ENCODE measurements at regions not wholly inside any gene's neighbourhood (a gene's known extent, or its start where the extent isn't known, plus 50 kb on each side); places are given as distances from the start of the nearest gene placed in this dataset.

GRCh38 chr6:74587386-74587785, 618.5 kb downstream of the COL12A1 start:
- POLR2A ChIA-PET (ENCODE audit: unreplicated experiment), result no interaction called here
- no peaks in the 10 kb centered on the region for H3K9me2 ChIP-seq (replicated peaks; ENCODE audit: low read length)
- intact Hi-C loops (cut with micrococcal nuclease), result no loop called here

DNA sequence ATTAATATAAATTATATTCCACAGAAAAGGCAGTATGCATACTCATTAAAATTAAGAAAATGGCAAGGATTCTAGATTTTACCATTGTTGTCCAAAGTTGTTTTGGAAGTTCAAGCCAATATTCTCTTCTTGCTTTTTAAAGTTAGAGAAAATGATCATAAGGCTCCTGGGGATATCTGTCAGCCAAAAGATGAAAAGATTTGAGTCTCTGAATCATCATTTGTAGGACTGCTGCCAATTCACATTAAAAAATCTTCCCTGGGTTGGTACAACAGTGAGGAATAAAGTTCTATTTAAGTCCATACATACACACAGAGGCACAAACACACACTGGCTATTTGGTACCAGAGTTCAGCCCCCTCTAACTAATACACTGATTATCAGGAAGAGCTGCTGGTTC, 620.1 kb downstream of the COL12A1 start:
- Histone ChIP-seq H2AFZ (ENCODE audit: low read length) (no peak overlapping the region), H3K4me3 (ENCODE audit: low read length) (no peak overlapping the region), H4K20me1 (ENCODE audit: low read length) (no peaks in the 10 kb centered on the region), H3F3A (ENCODE audit: low read length, unreplicated experiment) (no peaks in the 10 kb centered on the region), H3K36me3 (ENCODE audit: low read depth, low read length) (no peaks in the 10 kb centered on the region), H3K4me1 (ENCODE audit: insufficient read depth, low read length) (no peaks in the 10 kb centered on the region), H3K79me2 (ENCODE audit: low read length) (no peaks in the 10 kb centered on the region), H3K9me3 (ENCODE audit: low read length) (no peaks in the 10 kb centered on the region), H3K9me2 (replicated peaks; ENCODE audit: low read length) (no peaks in the 10 kb centered on the region), H3K27ac (ENCODE audit: low read length) (no peak overlapping the region), H3K4me2 (ENCODE audit: low read length) (no peak overlapping the region), H3K27me3 (ENCODE audit: low read length) (no peaks in the 10 kb centered on the region), H3K9ac (ENCODE audit: low read length) (no peak overlapping the region)
- ChIA-PET POLR2A (ENCODE audit: unreplicated experiment) (interaction anchor here (0.6 kb wide), 1 partner anchor 197 kb away, joined by 3 read pairs; no protein-coding TSS in a partner anchor), CTCF (no interaction called here)
- DNase-seq (peak; percentile 62), ATAC-seq (no peak)
- no TSS peak for BruUV-seq (replicated peaks)
- intact Hi-C loops (cut with micrococcal nuclease), result no loop called here
- TF ChIP-seq EZH2phosphoT487 (IDR thresholded peaks at IDR 0.05; ENCODE audit: borderline replicate concordance, low read length) (no peak), CTCF (conservative IDR thresholded peaks at IDR 0.05; ENCODE audit: low read depth, low read length) (no peak), EZH2 (IDR thresholded peaks at IDR 0.05; ENCODE audit: low read length, unreplicated experiment) (no peak)

More at GRCh38 chr6:74587386-74587785, 618.5 kb downstream of the COL12A1 start:
- H3K9me3 ChIP-seq (ENCODE audit: low read length), result no peaks in the 10 kb centered on the region
- H3K9ac ChIP-seq (ENCODE audit: low read length), result no peak overlapping the region
- H2AFZ ChIP-seq (ENCODE audit: low read length), result no peak overlapping the region
- no peak overlapping the region for H3K4me3 ChIP-seq (ENCODE audit: low read length)
- ATAC-seq, result no peak
- DNase-seq, result no peak
- no peaks in the 10 kb centered on the region for H3K36me3 ChIP-seq (ENCODE audit: low read depth, low read length)
- H3K27ac ChIP-seq (ENCODE audit: low read length), result no peak overlapping the region
- BruUV-seq (replicated peaks), result no TSS peak
- no peaks in the 10 kb centered on the region for H3F3A ChIP-seq (ENCODE audit: low read length, unreplicated experiment)
- H3K4me2 ChIP-seq (ENCODE audit: low read length), result no peak overlapping the region
- CTCF ChIA-PET, result no interaction called here
- TF ChIP-seq EZH2phosphoT487 (IDR thresholded peaks at IDR 0.05; ENCODE audit: borderline replicate concordance, low read length), result no peak
- no peak for TF ChIP-seq CTCF (conservative IDR thresholded peaks at IDR 0.05; ENCODE audit: low read depth, low read length)
- no peak for TF ChIP-seq EZH2 (IDR thresholded peaks at IDR 0.05; ENCODE audit: low read length, unreplicated experiment)
- no peaks in the 10 kb centered on the region for H4K20me1 ChIP-seq (ENCODE audit: low read length)
- no peaks in the 10 kb centered on the region for H3K27me3 ChIP-seq (ENCODE audit: low read length)
- no peaks in the 10 kb centered on the region for H3K4me1 ChIP-seq (ENCODE audit: insufficient read depth, low read length)
- no peaks in the 10 kb centered on the region for H3K79me2 ChIP-seq (ENCODE audit: low read length)

GRCh38 chr6:74581681-74582080, 624.2 kb downstream of the COL12A1 start:
- H3K79me2 ChIP-seq (ENCODE audit: low read length), result no peaks in the 10 kb centered on the region
- no peaks in the 10 kb centered on the region for H3F3A ChIP-seq (ENCODE audit: low read length, unreplicated experiment)
- no peak overlapping the region for H3K4me2 ChIP-seq (ENCODE audit: low read length)
- BruUV-seq (replicated peaks), result no TSS peak
- CTCF ChIA-PET, result no interaction called here
- H3K4me1 ChIP-seq (ENCODE audit: insufficient read depth, low read length), result no peaks in the 10 kb centered on the region
- H3K36me3 ChIP-seq (ENCODE audit: low read depth, low read length), result no peaks in the 10 kb centered on the region
- H3K4me3 ChIP-seq (ENCODE audit: low read length), result no peak overlapping the region
- no peak overlapping the region for H3K9ac ChIP-seq (ENCODE audit: low read length)
- no peak overlapping the region for H3K27ac ChIP-seq (ENCODE audit: low read length)
- TF ChIP-seq CTCF (conservative IDR thresholded peaks at IDR 0.05; ENCODE audit: low read depth, low read length) (no peak), EZH2 (IDR thresholded peaks at IDR 0.05; ENCODE audit: low read length, unreplicated experiment) (no peak), EZH2phosphoT487 (IDR thresholded peaks at IDR 0.05; ENCODE audit: borderline replicate concordance, low read length) (no peak)
- H3K27me3 ChIP-seq (ENCODE audit: low read length), result no peaks in the 10 kb centered on the region
- DNase-seq, result no peak
- no peaks in the 10 kb centered on the region for H3K9me2 ChIP-seq (replicated peaks; ENCODE audit: low read length)
- POLR2A ChIA-PET (ENCODE audit: unreplicated experiment), result no interaction called here
- no peaks in the 10 kb centered on the region for H4K20me1 ChIP-seq (ENCODE audit: low read length)
- ATAC-seq, result no peak
- no peaks in the 10 kb centered on the region for H3K9me3 ChIP-seq (ENCODE audit: low read length)
- intact Hi-C loops (cut with micrococcal nuclease), result no loop called here
- H2AFZ ChIP-seq (ENCODE audit: low read length), result no peak overlapping the region
